Activated naive CD4-positive, alpha-beta T cell treated with anti-CD3 and anti-CD28 coated beads, Interleukin-2, amount 10 ng/mL, durations not matched to agents 7 days and 5 days (primary cell): ENCODE measurements at regions not wholly inside any gene's neighbourhood (a gene's known extent, or its start where the extent isn't known, plus 50 kb on each side); places are given as distances from the start of the nearest gene placed in this dataset.
A peak's percentile ranks its signal among the peaks of the same experiment; 100 is the strongest.

Experiments used
- CTCF ChIA-PET: fragments of 350-600 bp; sonication (Branson Sonifier 250); formaldehyde crosslinking; loops from one replicate; lab custom pipeline; 2021; ENCODE audit warnings: antibody characterized with exemption; lab: Charles Lee
- DNase-seq: peaks from one replicate; pipeline ENCODE4 v3.0.0-alpha.2; 2020
- H3K27ac Mint-ChIP-seq: one replicate; pipeline ENCODE4 v1.8.0; 2021; ENCODE audit warnings: mild to moderate bottlenecking, moderate library complexity, mixed read lengths
- H3K27me3 Mint-ChIP-seq: one replicate; pipeline ENCODE4 v1.8.0; 2021; ENCODE audit warnings: mild to moderate bottlenecking, mixed read lengths
- H3K36me3 Mint-ChIP-seq: one replicate; pipeline ENCODE4 v1.8.0; 2021; ENCODE audit warnings: mixed read lengths
- H3K4me1 Mint-ChIP-seq: one replicate; pipeline ENCODE4 v1.8.0; 2021; ENCODE audit warnings: mixed read lengths
- H3K4me3 Mint-ChIP-seq: one replicate; pipeline ENCODE4 v1.8.0; 2021; ENCODE audit warnings: mild to moderate bottlenecking, moderate library complexity, mixed read lengths
- H3K9me3 Mint-ChIP-seq: one replicate; pipeline ENCODE4 v1.8.0; 2021; ENCODE audit warnings: mixed read lengths

GRCh38 chr1:17914131-17914530 lies 159.0 kb downstream of the ACTL8 start:
- Mint-ChIP-seq H3K9me3 (no peaks in the 10 kb centered on the region), H3K27ac (no peak overlapping the region), H3K4me3 (no peak overlapping the region), H3K36me3 (no peaks in the 10 kb centered on the region), H3K27me3 (peaks cover 11% of the 10 kb centered on the region), H3K4me1 (no peaks in the 10 kb centered on the region)
- CTCF ChIA-PET: interaction anchor here (1.4 kb wide), 1 partner anchor 9 kb away, joined by 3 read pairs; no protein-coding TSS in a partner anchor
- DNase-seq: no peak

- Mint-ChIP-seq H3K27ac (no peak overlapping the region), H3K27me3 (peaks cover 11% of the 10 kb centered on the region), H3K9me3 (no peaks in the 10 kb centered on the region), H3K4me3 (no peak overlapping the region), H3K36me3 (no peaks in the 10 kb centered on the region), H3K4me1 (no peaks in the 10 kb centered on the region)
- no peak for DNase-seq
- CTCF ChIA-PET: interaction anchor here (1.4 kb wide), 1 partner anchor 8 kb away, joined by 3 read pairs; no protein-coding TSS in a partner anchor
Measured at GRCh38 chr1:17914987-17915386, 159.9 kb downstream of the ACTL8 start.

- CTCF ChIA-PET: interaction anchor here (1.0 kb wide), 1 partner anchor 10 kb away, joined by 3 read pairs; no protein-coding TSS in a partner anchor
- no peaks in the 10 kb centered on the region for H3K9me3 Mint-ChIP-seq
- peaks cover 7% of the 10 kb centered on the region for H3K27me3 Mint-ChIP-seq
- no peak for DNase-seq
- no peaks in the 10 kb centered on the region for H3K36me3 Mint-ChIP-seq
- H3K4me1 Mint-ChIP-seq: no peaks in the 10 kb centered on the region
- no peak overlapping the region for H3K27ac Mint-ChIP-seq
- no peak overlapping the region for H3K4me3 Mint-ChIP-seq
Measured at GRCh38 chr1:17915511-17916197, 160.5 kb downstream of the ACTL8 start.

GRCh38 chr1:17916702-17917101 lies 161.6 kb downstream of the ACTL8 start:
- CTCF ChIA-PET: interaction anchor here (1.0 kb wide), 1 partner anchor 9 kb away, joined by 3 read pairs; no protein-coding TSS in a partner anchor
- Mint-ChIP-seq H3K4me1 (no peaks in the 10 kb centered on the region), H3K27ac (no peak overlapping the region), H3K27me3 (peaks cover 7% of the 10 kb centered on the region), H3K36me3 (no peaks in the 10 kb centered on the region), H3K4me3 (no peak overlapping the region), H3K9me3 (no peaks in the 10 kb centered on the region)
- DNase-seq: no peak

GRCh38 chr1:17919525-17920439 lies 164.6 kb downstream of the ACTL8 start:
- Mint-ChIP-seq H3K27me3 (peaks cover 14% of the 10 kb centered on the region), H3K4me1 (no peaks in the 10 kb centered on the region), H3K36me3 (no peaks in the 10 kb centered on the region), H3K4me3 (no peak overlapping the region), H3K9me3 (no peaks in the 10 kb centered on the region), H3K27ac (no peak overlapping the region)
- DNase-seq: peak; percentile 35
- CTCF ChIA-PET: no interaction called here

- H3K27me3 Mint-ChIP-seq: peaks cover 12% of the 10 kb centered on the region
Measured at GRCh38 chr1:17920881-17921640, 165.9 kb downstream of the ACTL8 start.

GRCh38 chr1:17922833-17923232 lies 167.7 kb downstream of the ACTL8 start:
- peaks cover 16% of the 10 kb centered on the region for H3K27me3 Mint-ChIP-seq
- no peaks in the 10 kb centered on the region for H3K4me1 Mint-ChIP-seq
- CTCF ChIA-PET: interaction anchor here (1.0 kb wide), 2 partner anchors 9 to 178 kb away, joined by 3 to 6 read pairs; no protein-coding TSS in a partner anchor
- H3K4me3 Mint-ChIP-seq: no peak overlapping the region
- H3K36me3 Mint-ChIP-seq: no peaks in the 10 kb centered on the region
- no peaks in the 10 kb centered on the region for H3K9me3 Mint-ChIP-seq
- no peak overlapping the region for H3K27ac Mint-ChIP-seq
- peak; percentile 28 for DNase-seq

More at GRCh38 chr1:17920881-17921640, 165.9 kb downstream of the ACTL8 start:
- Mint-ChIP-seq H3K36me3 (no peaks in the 10 kb centered on the region), H3K27ac (no peak overlapping the region), H3K4me3 (no peak overlapping the region), H3K9me3 (no peaks in the 10 kb centered on the region), H3K4me1 (no peaks in the 10 kb centered on the region)
- CTCF ChIA-PET: no interaction called here
- DNase-seq: no peak

GRCh38 chr1:17923666-17924065 lies 168.5 kb downstream of the ACTL8 start:
- H3K4me3 Mint-ChIP-seq: no peak overlapping the region
- peaks cover 16% of the 10 kb centered on the region for H3K27me3 Mint-ChIP-seq
- no peak for DNase-seq
- H3K27ac Mint-ChIP-seq: no peak overlapping the region
- no peaks in the 10 kb centered on the region for H3K36me3 Mint-ChIP-seq
- CTCF ChIA-PET: interaction anchor here (1.0 kb wide), 1 partner anchor 9 kb away, joined by 3 read pairs; no protein-coding TSS in a partner anchor
- H3K9me3 Mint-ChIP-seq: no peaks in the 10 kb centered on the region
- H3K4me1 Mint-ChIP-seq: no peaks in the 10 kb centered on the region

- H3K36me3 Mint-ChIP-seq: no peaks in the 10 kb centered on the region
- peaks cover 16% of the 10 kb centered on the region for H3K27me3 Mint-ChIP-seq
- H3K4me1 Mint-ChIP-seq: no peaks in the 10 kb centered on the region
- no peak overlapping the region for H3K4me3 Mint-ChIP-seq
- no peak overlapping the region for H3K27ac Mint-ChIP-seq
- CTCF ChIA-PET: interaction anchor here (0.9 kb wide), 1 partner anchor 174 kb away, joined by 3 read pairs; no protein-coding TSS in a partner anchor
- no peaks in the 10 kb centered on the region for H3K9me3 Mint-ChIP-seq
- DNase-seq: no peak
Measured at GRCh38 chr1:17924578-17924977, 169.4 kb downstream of the ACTL8 start.

GRCh38 chr1:17925290-17926237 lies 170.4 kb downstream of the ACTL8 start:
- CTCF ChIA-PET: interaction anchor here (0.8 to 1.1 kb wide), 3 partner anchors 9 to 175 kb away, joined by 3 read pairs; no protein-coding TSS in a partner anchor
- H3K27me3 Mint-ChIP-seq: peaks cover 16% of the 10 kb centered on the region
- H3K4me1 Mint-ChIP-seq: no peaks in the 10 kb centered on the region
- H3K27ac Mint-ChIP-seq: no peak overlapping the region
- no peaks in the 10 kb centered on the region for H3K36me3 Mint-ChIP-seq
- H3K9me3 Mint-ChIP-seq: no peaks in the 10 kb centered on the region
- H3K4me3 Mint-ChIP-seq: no peak overlapping the region
- no peak for DNase-seq

- CTCF ChIA-PET: no interaction called here
- H3K27me3 Mint-ChIP-seq: peaks cover 16% of the 10 kb centered on the region
- H3K4me1 Mint-ChIP-seq: no peaks in the 10 kb centered on the region
- no peak overlapping the region for H3K4me3 Mint-ChIP-seq
- no peak overlapping the region for H3K27ac Mint-ChIP-seq
- H3K36me3 Mint-ChIP-seq: no peaks in the 10 kb centered on the region
- no peak for DNase-seq
- H3K9me3 Mint-ChIP-seq: no peaks in the 10 kb centered on the region
Measured at GRCh38 chr1:17926906-17927305, 171.8 kb downstream of the ACTL8 start.

GRCh38 chr1:17927952-17928351 lies 172.8 kb downstream of the ACTL8 start:
- Mint-ChIP-seq H3K27ac (no peak overlapping the region), H3K36me3 (no peaks in the 10 kb centered on the region), H3K27me3 (peaks cover 16% of the 10 kb centered on the region), H3K4me1 (no peaks in the 10 kb centered on the region), H3K9me3 (no peaks in the 10 kb centered on the region), H3K4me3 (no peak overlapping the region)
- no peak for DNase-seq
- CTCF ChIA-PET: no interaction called here

GRCh38 chr1:17929224-17929623 lies 174.1 kb downstream of the ACTL8 start:
- Mint-ChIP-seq H3K36me3 (no peaks in the 10 kb centered on the region), H3K27ac (no peak overlapping the region), H3K9me3 (no peaks in the 10 kb centered on the region), H3K4me3 (no peak overlapping the region), H3K27me3 (peaks cover 10% of the 10 kb centered on the region), H3K4me1 (no peaks in the 10 kb centered on the region)
- CTCF ChIA-PET: no interaction called here
- no peak for DNase-seq
